MV-4-11 (cell line): ENCODE measurements at regions not wholly inside any gene's neighbourhood (a gene's known extent, or its start where the extent isn't known, plus 50 kb on each side); places are given as distances from the start of the nearest gene placed in this dataset.
"Not testable (repeated sequence)": the region's sequence is repeated elsewhere in the genome, so short reads cannot be mapped to it uniquely, and the experiment has no call there.

ENCODE experiments used
- DNase-seq: peaks from one replicate; lab custom pipeline; 2025; lab: John Stamatoyannopoulos, UW

GRCh38 chr3:105296182-105296822 is 70.4 kb upstream of the ALCAM start:
- DNase-seq: not testable (repeated sequence)

GRCh38 chr3:105304487-105304886 is 62.2 kb upstream of the ALCAM start:
- DNase-seq: no peak

GRCh38 chr3:105315144-105315543 is 51.6 kb upstream of the ALCAM start:
- no peak for DNase-seq

GRCh38 chr3:105315815-105316214 is 50.9 kb upstream of the ALCAM start:
- DNase-seq: no peak

- DNase-seq: no peak
Measured at GRCh38 chr3:105316331-105316730, 50.4 kb upstream of the ALCAM start.
